Adrenal gland (tissue), 9 donors: ENCODE measurements at regions not wholly inside any gene's neighbourhood (a gene's known extent, or its start where the extent isn't known, plus 50 kb on each side); places are given as distances from the start of the nearest gene placed in this dataset.

ENCODE experiments used
- DNase-seq, 7 donors: peaks; one replicate each; pipeline ENCODE4 v3.0.0-alpha.2; 2019 to 2020
- H3K27ac ChIP-seq, 5 donors: fragments of 200-600 bp; sonication (generic) in 4 of 5; 1 replicate in 3 of 5; 2 replicates in 2 of 5; pipeline versions ENCODE4 v1.5.1 to v1.8.0; 2016 to 2020; ENCODE audit warnings: mild to moderate bottlenecking in 1 of 5
- H3K27me3 ChIP-seq: fragments of 200-600 bp; 2 replicates; pipeline ENCODE4 v1.8.0; 2021
- H3K36me3 ChIP-seq, 2 donors: fragments of 200-600 bp; replicated peaks in 1 of 2; 1 replicate in 1 of 2; 2 replicates in 1 of 2; pipeline versions ENCODE4 v1.5.1 to v1.8.0; 2018 to 2022
- H3K4me1 ChIP-seq, 2 donors: fragments of 200-600 bp; replicated peaks in 1 of 2; 1 replicate in 1 of 2; 2 replicates in 1 of 2; pipeline versions ENCODE4 v1.5.1 to v1.8.0; 2018 to 2021
- H3K4me3 ChIP-seq, 4 donors: fragments of 200-600 bp; sonication (generic) in 3 of 4; one replicate each; pipeline ENCODE4 v1.5.1; 2016 to 2018
- H3K9me3 ChIP-seq, 3 donors: fragments of 200-600 bp; sonication (generic) in 1 of 3; replicated peaks in 1 of 3; 1 replicate in 2 of 3; 2 replicates in 1 of 3; pipeline versions ENCODE4 v1.5.1 to v1.8.0; 2016 to 2021
- POLR2A ChIP-seq, 2 donors: fragments of 450-650 bp; IDR thresholded peaks; one replicate each; pipeline ENCODE4 v1.6.1; 2017; ENCODE audit warnings: antibody characterized with exemption in 2 of 2, mild to moderate bottlenecking in 2 of 2, moderate library complexity in 1 of 2
- WGBS, 4 donors: extraction: QIAGEN DNeasy Blood & Tissue Kit in 2 of 4; methylation state at CpG; one replicate each; pipeline versions ENCODE4 v1.1.5 to v1.1.7; 2013 to 2017; 5-methylcytosine and 5-hydroxymethylcytosine counted together
- intact Hi-C, 2 donors: fragments of 100-400 bp; cut with DNase I; formaldehyde crosslinking; loops; one replicate each; pipeline versions ENCODE4 v1.14.1 to v1.15.0; 2022 to 2023
- TF ChIP-seq, protein P1 (sequence below), 6 experiments: fragments of 450-650 bp in 4 of 6; fragments of 200-600 bp in 2 of 6; sonication (generic) in 1 of 6; IDR thresholded peaks; 1 replicate in 5 of 6; 2 replicates in 1 of 6; pipeline versions ENCODE4 v1.5.1 to v1.8.0; 2016 to 2021; ENCODE audit warnings: antibody characterized with exemption in 6 of 6, mild to moderate bottlenecking in 2 of 6, moderate library complexity in 1 of 6
- donor health status: healthy with polysubstance abuse.
- donor health status: Bipolar disorder and iron deficiency.
- donor health status: DM: yes; HTN: yes; CAD: no.
- donor health status: DM: no; HTN: no; CAD: no.
- donor health status: DM: no; HTN: no; CAD: no.

DNA sequence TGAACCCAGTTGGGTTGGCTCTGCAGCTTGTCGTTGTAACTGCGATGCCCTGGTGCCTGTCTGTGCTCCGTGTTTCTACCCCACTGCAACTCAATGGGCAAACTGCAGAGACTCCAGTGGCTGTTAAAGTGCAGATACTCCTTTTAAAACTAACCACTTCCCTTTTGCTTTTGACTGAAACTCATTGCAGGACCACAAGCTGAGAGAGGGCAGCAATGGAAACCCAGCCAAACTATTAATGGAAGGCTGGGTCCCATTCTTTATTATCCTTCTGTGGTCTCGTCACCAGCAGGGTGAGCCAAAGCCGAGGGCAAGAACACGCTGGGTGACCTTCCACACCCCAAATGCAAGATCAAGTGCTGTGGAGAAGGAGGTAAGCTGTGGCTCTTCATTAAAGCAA lies 910.4 kb downstream of the VRK1 start:
- WGBS, 4 donors, result 53 to 65% (median 63%) methylated on average over 6 of the region's 6 CpGs
- Histone ChIP-seq H3K9me3 (no peaks in the 10 kb centered on the region), H3K36me3 (no peaks in the 10 kb centered on the region), H3K27me3 (no peaks in the 10 kb centered on the region), H3K27ac (no peak overlapping the region), H3K4me3 (no peak overlapping the region), H3K4me1 (no peaks in the 10 kb centered on the region)
- intact Hi-C loops, result no loop called here
- TF ChIP-seq POLR2A (IDR thresholded peaks at IDR 0.05), result no peak
- TF ChIP-seq, protein P1, sequence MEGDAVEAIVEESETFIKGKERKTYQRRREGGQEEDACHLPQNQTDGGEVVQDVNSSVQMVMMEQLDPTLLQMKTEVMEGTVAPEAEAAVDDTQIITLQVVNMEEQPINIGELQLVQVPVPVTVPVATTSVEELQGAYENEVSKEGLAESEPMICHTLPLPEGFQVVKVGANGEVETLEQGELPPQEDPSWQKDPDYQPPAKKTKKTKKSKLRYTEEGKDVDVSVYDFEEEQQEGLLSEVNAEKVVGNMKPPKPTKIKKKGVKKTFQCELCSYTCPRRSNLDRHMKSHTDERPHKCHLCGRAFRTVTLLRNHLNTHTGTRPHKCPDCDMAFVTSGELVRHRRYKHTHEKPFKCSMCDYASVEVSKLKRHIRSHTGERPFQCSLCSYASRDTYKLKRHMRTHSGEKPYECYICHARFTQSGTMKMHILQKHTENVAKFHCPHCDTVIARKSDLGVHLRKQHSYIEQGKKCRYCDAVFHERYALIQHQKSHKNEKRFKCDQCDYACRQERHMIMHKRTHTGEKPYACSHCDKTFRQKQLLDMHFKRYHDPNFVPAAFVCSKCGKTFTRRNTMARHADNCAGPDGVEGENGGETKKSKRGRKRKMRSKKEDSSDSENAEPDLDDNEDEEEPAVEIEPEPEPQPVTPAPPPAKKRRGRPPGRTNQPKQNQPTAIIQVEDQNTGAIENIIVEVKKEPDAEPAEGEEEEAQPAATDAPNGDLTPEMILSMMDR (IDR thresholded peaks at IDR 0.05), result no peak
- no peak for DNase-seq

DNA sequence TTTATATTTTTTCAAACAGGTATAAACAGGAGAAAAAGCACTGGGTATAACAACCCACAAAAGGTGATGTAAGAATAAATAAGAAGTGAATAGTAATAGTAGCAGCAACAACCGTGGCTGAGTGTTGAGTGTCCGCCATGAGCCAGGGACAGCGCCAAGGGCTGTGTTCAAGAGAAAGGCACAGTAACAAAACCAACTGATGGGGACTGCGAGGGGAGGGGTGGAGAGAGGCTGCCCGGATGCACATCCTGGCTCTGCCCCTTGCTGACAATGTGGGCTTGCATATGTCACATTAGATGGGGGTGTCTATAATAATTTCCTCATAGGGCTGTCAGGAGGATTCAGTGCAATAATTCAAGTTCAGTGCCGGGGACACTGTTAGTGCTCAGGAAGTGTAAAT lies 912.4 kb downstream of the VRK1 start:
- H3K27ac ChIP-seq, result no peak overlapping the region
- TF ChIP-seq, protein P1 (IDR thresholded peaks at IDR 0.05), result no peak
- TF ChIP-seq POLR2A (IDR thresholded peaks at IDR 0.05), result no peak
- H3K36me3 ChIP-seq, result no peaks in the 10 kb centered on the region
- no peak for DNase-seq
- H3K9me3 ChIP-seq, result no peaks in the 10 kb centered on the region
- 60 to 74% (median 67%) methylated on average over 6 of the region's 6 CpGs for WGBS, 4 donors
- no peaks in the 10 kb centered on the region for H3K27me3 ChIP-seq
- no peaks in the 10 kb centered on the region for H3K4me1 ChIP-seq
- intact Hi-C loops, result no loop called here
- H3K4me3 ChIP-seq, result no peak overlapping the region

DNA sequence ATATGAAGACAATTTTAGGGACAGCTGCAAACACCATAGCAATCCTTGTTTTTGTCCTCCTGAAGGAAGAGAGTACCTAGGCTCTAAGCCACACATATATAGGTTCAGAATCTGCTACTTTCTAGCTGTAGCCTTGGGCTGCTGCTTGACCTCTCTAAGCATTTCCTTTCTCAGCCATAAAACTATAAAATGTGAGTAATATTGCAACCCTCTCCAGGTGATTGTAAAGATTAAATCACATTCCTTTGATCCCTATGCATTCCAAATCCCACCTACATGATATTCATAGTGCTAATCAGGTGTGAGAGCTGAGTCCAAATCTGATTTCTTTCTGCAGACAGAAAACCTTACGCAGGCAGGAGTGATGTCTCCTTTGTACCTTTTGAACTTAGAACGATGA lies 913.5 kb downstream of the VRK1 start:
- Histone ChIP-seq H3K9me3 (no peaks in the 10 kb centered on the region), H3K27ac (no peak overlapping the region), H3K36me3 (no peaks in the 10 kb centered on the region), H3K27me3 (no peaks in the 10 kb centered on the region), H3K4me1 (no peaks in the 10 kb centered on the region), H3K4me3 (no peak overlapping the region)
- WGBS, 4 donors, result 80 to 90% (median 86%) methylated on average over 2 of the region's 2 CpGs
- TF ChIP-seq POLR2A (IDR thresholded peaks at IDR 0.05), result no peak
- TF ChIP-seq, protein P1 (IDR thresholded peaks at IDR 0.05), result no peak
- intact Hi-C loops, result no loop called here
- DNase-seq, result no peak

DNA sequence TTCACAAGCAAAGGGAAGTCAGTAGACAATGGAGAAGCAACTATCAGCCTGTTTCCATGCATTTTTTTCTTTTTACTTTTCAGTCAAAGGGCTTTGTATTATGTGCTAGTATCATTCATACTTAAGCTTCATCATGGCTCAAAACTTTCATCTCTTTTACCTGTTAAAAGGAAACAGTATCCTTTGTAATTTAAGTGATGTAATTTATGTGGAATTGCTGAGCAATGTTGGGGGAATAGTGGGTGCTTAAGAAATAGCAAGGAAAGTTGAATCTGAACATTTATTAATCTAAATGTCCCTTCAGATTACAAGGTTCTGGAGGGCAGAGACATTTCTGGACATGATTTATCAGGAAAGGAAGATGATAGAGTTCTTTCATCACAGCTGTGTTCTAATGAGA lies 915.3 kb downstream of the VRK1 start:
- H3K27me3 ChIP-seq, result no peaks in the 10 kb centered on the region
- intact Hi-C loops, result no loop called here
- no peak for TF ChIP-seq POLR2A (IDR thresholded peaks at IDR 0.05)
- TF ChIP-seq, protein P1 (IDR thresholded peaks at IDR 0.05), result no peak

More for the DNA sequence above, 915.3 kb downstream of the VRK1 start:
- Histone ChIP-seq H3K36me3 (no peaks in the 10 kb centered on the region), H3K4me3 (no peak overlapping the region), H3K27ac (no peak overlapping the region), H3K4me1 (no peaks in the 10 kb centered on the region), H3K9me3 (no peaks in the 10 kb centered on the region)
- no peak for DNase-seq
